ENCODE measurements at regions not wholly inside any gene's neighbourhood (a gene's known extent, or its start where the extent isn't known, plus 50 kb on each side); places are given as distances from the start of the nearest gene placed in this dataset.

DNA sequence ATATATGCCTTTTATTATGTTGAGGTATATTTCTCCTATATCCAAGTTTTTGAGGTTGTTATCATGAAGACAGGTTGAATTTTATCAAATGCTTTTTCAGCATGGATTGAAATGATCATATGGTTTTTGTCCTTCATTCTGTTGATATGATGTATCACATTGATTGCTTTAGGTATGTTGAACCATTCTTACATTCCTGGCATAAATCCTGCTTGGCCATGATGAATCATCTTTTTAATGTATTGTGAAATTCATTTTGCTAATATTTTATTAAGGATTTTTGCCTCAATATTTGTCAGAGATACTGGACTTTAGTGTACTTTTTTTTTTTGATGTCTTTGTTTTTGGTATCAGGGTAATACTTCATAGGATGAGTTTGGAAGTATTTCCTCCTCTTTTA lies 283.8 kb upstream of the C11orf87 start:
- Histone ChIP-seq H3K36me3 (ENCODE audit: insufficient read depth, low read length) (no peaks in the 10 kb centered on the region), H3K4me2 (ENCODE audit: insufficient read depth, low read length) (no peak overlapping the region), H3K9ac (ENCODE audit: low read depth, low read length) (no peak overlapping the region), H4K20me1 (ENCODE audit: insufficient read depth, low read length) (no peaks in the 10 kb centered on the region), H3K9me3 (ENCODE audit: insufficient read depth, low read length, severe bottlenecking) (no peaks in the 10 kb centered on the region), H2AFZ (ENCODE audit: low read depth, low read length) (no peak overlapping the region), H3K27ac (ENCODE audit: low read length) (no peak overlapping the region), H3K79me2 (ENCODE audit: insufficient read depth, low read length) (no peaks in the 10 kb centered on the region), H3K27me3 (ENCODE audit: insufficient read depth, low read length, poor library complexity) (no peaks in the 10 kb centered on the region), H3K4me3 (ENCODE audit: low read depth in 1 of 2, low read length in 2 of 2) (no peak overlapping the region), H3K4me1 (ENCODE audit: insufficient read depth, low read length) (no peaks in the 10 kb centered on the region)
- ATAC-seq (ENCODE audit: insufficient read depth, low read depth) (no peak), DNase-seq (no peak)
- TF ChIP-seq EZH2 (IDR thresholded peaks at IDR 0.05; ENCODE audit: borderline replicate concordance, low read depth, low read length, severe bottlenecking) = no peak
- TF ChIP-seq CTCF (IDR thresholded peaks at IDR 0.05; ENCODE audit: borderline replicate concordance, extremely low read depth, low read length, poor library complexity, severe bottlenecking) = no peak

GRCh38 chr11:109140426-109140825 lies 281.6 kb upstream of the C11orf87 start:
- Histone ChIP-seq H4K20me1 (ENCODE audit: insufficient read depth, low read length) (no peaks in the 10 kb centered on the region), H3K4me1 (ENCODE audit: insufficient read depth, low read length) (no peaks in the 10 kb centered on the region), H3K27ac (ENCODE audit: low read length) (no peak overlapping the region), H3K36me3 (ENCODE audit: insufficient read depth, low read length) (no peaks in the 10 kb centered on the region), H2AFZ (ENCODE audit: low read depth, low read length) (no peak overlapping the region), H3K4me3 (ENCODE audit: low read depth in 1 of 2, low read length in 2 of 2) (no peak overlapping the region), H3K9ac (ENCODE audit: low read depth, low read length) (no peak overlapping the region), H3K79me2 (ENCODE audit: insufficient read depth, low read length) (no peaks in the 10 kb centered on the region), H3K27me3 (ENCODE audit: insufficient read depth, low read length, poor library complexity) (no peaks in the 10 kb centered on the region), H3K9me3 (ENCODE audit: insufficient read depth, low read length, severe bottlenecking) (no peaks in the 10 kb centered on the region), H3K4me2 (ENCODE audit: insufficient read depth, low read length) (no peak overlapping the region)
- no peak for DNase-seq
- TF ChIP-seq EZH2 (IDR thresholded peaks at IDR 0.05; ENCODE audit: borderline replicate concordance, low read depth, low read length, severe bottlenecking) = no peak
- TF ChIP-seq CTCF (IDR thresholded peaks at IDR 0.05; ENCODE audit: borderline replicate concordance, extremely low read depth, low read length, poor library complexity, severe bottlenecking) = no peak
- ATAC-seq (ENCODE audit: insufficient read depth, low read depth) = no peak

DNA sequence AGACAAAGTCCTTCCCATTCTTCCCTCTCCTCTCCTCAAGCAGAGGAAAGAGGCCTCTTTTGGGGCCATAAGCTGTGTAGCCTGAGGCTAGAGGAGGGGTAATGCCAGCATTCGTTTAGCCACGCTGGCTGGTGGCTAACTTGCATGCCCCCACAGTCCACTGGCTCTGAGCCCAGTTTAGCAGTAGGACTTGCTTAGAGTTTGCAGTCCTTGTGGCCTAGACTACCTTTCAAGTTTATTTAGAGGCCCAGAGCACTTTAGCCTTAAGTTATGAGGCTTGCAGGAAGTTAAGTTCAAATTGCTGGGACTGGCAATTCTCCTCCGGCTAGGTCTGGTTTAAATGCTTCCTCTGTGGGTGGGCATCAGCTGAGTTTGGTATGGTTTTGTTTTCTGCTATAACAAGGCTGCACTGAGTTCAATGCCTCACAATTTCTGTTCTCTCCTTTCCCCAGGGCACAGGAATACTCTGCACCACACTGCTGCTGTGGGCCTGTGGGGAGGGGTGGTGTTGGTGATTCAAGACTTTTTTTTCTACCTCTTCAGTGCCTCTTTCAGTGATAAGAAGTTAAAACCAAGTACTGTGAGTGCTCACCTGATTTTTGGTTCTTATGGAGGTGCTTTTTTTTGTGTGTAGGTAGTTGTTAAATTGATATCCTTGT lies 281.0 kb upstream of the C11orf87 start:
- no peak overlapping the region for H3K4me3 ChIP-seq (ENCODE audit: low read depth in 1 of 2, low read length in 2 of 2)
- no peak overlapping the region for H3K4me2 ChIP-seq (ENCODE audit: insufficient read depth, low read length)
- H3K9me3 ChIP-seq (ENCODE audit: insufficient read depth, low read length, severe bottlenecking) = no peaks in the 10 kb centered on the region
- ATAC-seq (ENCODE audit: insufficient read depth, low read depth) (no peak), DNase-seq (no peak)
- H3K27ac ChIP-seq (ENCODE audit: low read length) = no peak overlapping the region
- H3K4me1 ChIP-seq (ENCODE audit: insufficient read depth, low read length) = no peaks in the 10 kb centered on the region
- no peaks in the 10 kb centered on the region for H3K27me3 ChIP-seq (ENCODE audit: insufficient read depth, low read length, poor library complexity)
- H4K20me1 ChIP-seq (ENCODE audit: insufficient read depth, low read length) = no peaks in the 10 kb centered on the region
- no peak overlapping the region for H3K9ac ChIP-seq (ENCODE audit: low read depth, low read length)
- no peaks in the 10 kb centered on the region for H3K36me3 ChIP-seq (ENCODE audit: insufficient read depth, low read length)
- H2AFZ ChIP-seq (ENCODE audit: low read depth, low read length) = no peak overlapping the region
- no peak for TF ChIP-seq EZH2 (IDR thresholded peaks at IDR 0.05; ENCODE audit: borderline replicate concordance, low read depth, low read length, severe bottlenecking)
- TF ChIP-seq CTCF (IDR thresholded peaks at IDR 0.05; ENCODE audit: borderline replicate concordance, extremely low read depth, low read length, poor library complexity, severe bottlenecking) = no peak
- H3K79me2 ChIP-seq (ENCODE audit: insufficient read depth, low read length) = no peaks in the 10 kb centered on the region
